Smooth muscle cell (in vitro differentiated cells): ENCODE measurements at regions not wholly inside any gene's neighbourhood (a gene's known extent, or its start where the extent isn't known, plus 50 kb on each side); places are given as distances from the start of the nearest gene placed in this dataset.

Experiments
- DNase-seq: peaks from one replicate; lab custom pipeline; 2025; ENCODE audit not compliant: unreplicated experiment; lab: John Stamatoyannopoulos, UW
- H2AFZ ChIP-seq: fragments of 200-600 bp; sonication (generic); 2 replicates; pipeline ENCODE4 v1.6.0; 2016; ENCODE audit warnings: antibody characterized with exemption, low read depth, mild to moderate bottlenecking
- H3F3A ChIP-seq: fragments of 200-600 bp; sonication (generic); 2 replicates; pipeline ENCODE4 v1.6.0; 2017; ENCODE audit warnings: antibody characterized with exemption, low read depth
- H3K27ac ChIP-seq: fragments of 200-600 bp; sonication (generic); 2 replicates; pipeline ENCODE4 v1.5.1; 2016; ENCODE audit warnings: low read depth, mild to moderate bottlenecking
- H3K27me3 ChIP-seq: fragments of 200-600 bp; sonication (generic); 2 replicates; pipeline ENCODE4 v1.6.1; 2016; ENCODE audit warnings: low read depth, mild to moderate bottlenecking
- H3K36me3 ChIP-seq: fragments of 200-600 bp; sonication (generic); 2 replicates; pipeline ENCODE4 v1.5.1; 2016; ENCODE audit warnings: low read depth
- H3K4me1 ChIP-seq: fragments of 200-600 bp; sonication (generic); 2 replicates; pipeline ENCODE4 v1.5.1; 2016; ENCODE audit warnings: low read depth
- H3K4me2 ChIP-seq: fragments of 200-600 bp; sonication (generic); 2 replicates; pipeline ENCODE4 v1.6.0; 2016; ENCODE audit warnings: mild to moderate bottlenecking
- H3K4me3 ChIP-seq: fragments of 200-600 bp; sonication (generic); 2 replicates; pipeline ENCODE4 v1.5.1; 2016; ENCODE audit warnings: mild to moderate bottlenecking
- H3K79me2 ChIP-seq: fragments of 200-600 bp; sonication (generic); 2 replicates; pipeline ENCODE4 v1.6.0; 2016; ENCODE audit warnings: low read depth, mild to moderate bottlenecking
- H3K9ac ChIP-seq: fragments of 200-600 bp; sonication (generic); 2 replicates; pipeline ENCODE4 v1.6.0; 2016; ENCODE audit warnings: low read depth
- H3K9me3 ChIP-seq: fragments of 200-600 bp; sonication (generic); replicated peaks from 2 replicates; pipeline ENCODE4 v1.5.1; 2016; ENCODE audit warnings: low read depth
- H4K20me1 ChIP-seq: fragments of 200-600 bp; sonication (generic); 2 replicates; pipeline ENCODE4 v1.6.0; 2016; ENCODE audit warnings: low read depth
- CTCF ChIP-seq: fragments of 200-600 bp; sonication (generic); IDR thresholded peaks from 2 replicates; pipeline ENCODE4 v1.5.1; 2017; ENCODE audit warnings: borderline replicate concordance, mild to moderate bottlenecking, antibody characterized with exemption; ENCODE audit not compliant: insufficient read depth, poor library complexity, severe bottlenecking
- WGBS: methylation state at CpG from one replicate; pipeline ENCODE4 v1.1.7; 2016; ENCODE audit warnings: low lambda C conversion rate; 5-methylcytosine and 5-hydroxymethylcytosine counted together

GRCh38 chr7:54690050-54690443 is 69.0 kb downstream of the SEC61G start:
- no peak overlapping the region for H3K27ac ChIP-seq
- H2AFZ ChIP-seq, result no peak overlapping the region
- H3K27me3 ChIP-seq, result no peaks in the 10 kb centered on the region
- H4K20me1 ChIP-seq, result no peaks in the 10 kb centered on the region
- H3K4me2 ChIP-seq, result no peak overlapping the region
- WGBS, result 73% methylated on average over 9 of the region's 9 CpGs
- H3K4me3 ChIP-seq, result no peak overlapping the region
- no peaks in the 10 kb centered on the region for H3F3A ChIP-seq
- H3K79me2 ChIP-seq, result no peaks in the 10 kb centered on the region
- H3K4me1 ChIP-seq, result no peaks in the 10 kb centered on the region
- no peak for DNase-seq
- no peak for TF ChIP-seq CTCF
- H3K9ac ChIP-seq, result no peak overlapping the region
- H3K36me3 ChIP-seq, result no peaks in the 10 kb centered on the region
- no peaks in the 10 kb centered on the region for H3K9me3 ChIP-seq

- no peak for TF ChIP-seq CTCF
- Histone ChIP-seq H3F3A (no peaks in the 10 kb centered on the region), H3K4me2 (no peak overlapping the region), H3K9me3 (no peaks in the 10 kb centered on the region), H4K20me1 (no peaks in the 10 kb centered on the region), H2AFZ (no peak overlapping the region), H3K27me3 (no peaks in the 10 kb centered on the region), H3K9ac (no peak overlapping the region), H3K4me1 (no peaks in the 10 kb centered on the region), H3K27ac (no peak overlapping the region), H3K4me3 (no peak overlapping the region), H3K79me2 (no peaks in the 10 kb centered on the region), H3K36me3 (no peaks in the 10 kb centered on the region)
- DNase-seq, result no peak
- WGBS, result 86% methylated on average over 5 of the region's 5 CpGs
Measured at GRCh38 chr7:54689394-54690049, 69.5 kb downstream of the SEC61G start.

GRCh38 chr7:54687462-54688212 is 71.4 kb downstream of the SEC61G start:
- H3K4me3 ChIP-seq, result no peak overlapping the region
- no peaks in the 10 kb centered on the region for H3F3A ChIP-seq
- H3K4me1 ChIP-seq, result no peaks in the 10 kb centered on the region
- no peak overlapping the region for H3K27ac ChIP-seq
- TF ChIP-seq CTCF, result no peak
- DNase-seq, result no peak
- H3K4me2 ChIP-seq, result no peak overlapping the region
- no peaks in the 10 kb centered on the region for H3K36me3 ChIP-seq
- no peaks in the 10 kb centered on the region for H3K79me2 ChIP-seq
- no peak overlapping the region for H2AFZ ChIP-seq
- WGBS, result 90% methylated on average over 5 of the region's 5 CpGs
- no peaks in the 10 kb centered on the region for H3K9me3 ChIP-seq
- H3K9ac ChIP-seq, result no peak overlapping the region
- no peaks in the 10 kb centered on the region for H3K27me3 ChIP-seq
- no peaks in the 10 kb centered on the region for H4K20me1 ChIP-seq
